Type B pancreatic cell (in vitro differentiated cells): ENCODE measurements at regions not wholly inside any gene's neighbourhood (a gene's known extent, or its start where the extent isn't known, plus 50 kb on each side); places are given as distances from the start of the nearest gene placed in this dataset.

ENCODE experiments used
- DNase-seq: peaks from one replicate; pipeline ENCODE4 v3.0.0; 2021; ENCODE audit warnings: mixed read lengths; ENCODE audit not compliant: unreplicated experiment; ENCODE audit errors: extremely low spot score
- H3K27ac Mint-ChIP-seq: 2 replicates; pipeline ENCODE4 v1.8.0; 2021; ENCODE audit warnings: mild to moderate bottlenecking, mixed read lengths
- H3K27me3 Mint-ChIP-seq: 2 replicates; pipeline ENCODE4 v1.8.0; 2021; ENCODE audit warnings: mixed read lengths
- H3K36me3 Mint-ChIP-seq: 2 replicates; pipeline ENCODE4 v1.8.0; 2021; ENCODE audit warnings: mixed read lengths
- H3K4me1 Mint-ChIP-seq: one replicate; pipeline ENCODE4 v1.8.0; 2021; ENCODE audit warnings: mixed read lengths; ENCODE audit not compliant: unreplicated experiment
- H3K4me3 Mint-ChIP-seq: 2 replicates; pipeline ENCODE4 v1.8.0; 2021; ENCODE audit warnings: mild to moderate bottlenecking, mixed read lengths
- H3K9me3 Mint-ChIP-seq: 2 replicates; pipeline ENCODE4 v1.8.0; 2021; ENCODE audit warnings: mixed read lengths
- TF ChIP-seq, protein P1 (sequence below): fragments of 200-600 bp; sonication (generic); conservative IDR thresholded peaks from 2 replicates; pipeline ENCODE4 v1.5.0; 2021; ENCODE audit warnings: antibody characterized with exemption, mild to moderate bottlenecking

DNA sequence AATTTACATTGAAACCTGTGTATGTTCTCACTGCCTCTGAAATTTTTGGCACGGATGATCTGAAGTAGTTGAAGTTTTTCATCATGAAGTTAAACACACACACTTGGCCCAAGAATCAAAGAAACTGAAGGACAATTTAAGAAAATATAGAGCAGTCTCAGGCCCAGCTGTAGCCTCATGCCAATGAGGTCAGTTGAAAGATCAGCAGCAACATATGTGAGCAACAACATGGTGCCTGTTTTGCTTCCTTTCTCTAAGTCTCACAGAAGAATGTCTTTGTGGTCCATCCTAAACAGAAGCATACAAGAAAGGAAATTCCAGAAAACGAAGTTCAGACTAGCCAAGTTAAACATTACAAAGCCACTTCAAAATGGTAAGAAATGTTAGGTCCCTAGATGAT lies 1737.2 kb downstream of the MAT2B start:
- TF ChIP-seq, protein P1, sequence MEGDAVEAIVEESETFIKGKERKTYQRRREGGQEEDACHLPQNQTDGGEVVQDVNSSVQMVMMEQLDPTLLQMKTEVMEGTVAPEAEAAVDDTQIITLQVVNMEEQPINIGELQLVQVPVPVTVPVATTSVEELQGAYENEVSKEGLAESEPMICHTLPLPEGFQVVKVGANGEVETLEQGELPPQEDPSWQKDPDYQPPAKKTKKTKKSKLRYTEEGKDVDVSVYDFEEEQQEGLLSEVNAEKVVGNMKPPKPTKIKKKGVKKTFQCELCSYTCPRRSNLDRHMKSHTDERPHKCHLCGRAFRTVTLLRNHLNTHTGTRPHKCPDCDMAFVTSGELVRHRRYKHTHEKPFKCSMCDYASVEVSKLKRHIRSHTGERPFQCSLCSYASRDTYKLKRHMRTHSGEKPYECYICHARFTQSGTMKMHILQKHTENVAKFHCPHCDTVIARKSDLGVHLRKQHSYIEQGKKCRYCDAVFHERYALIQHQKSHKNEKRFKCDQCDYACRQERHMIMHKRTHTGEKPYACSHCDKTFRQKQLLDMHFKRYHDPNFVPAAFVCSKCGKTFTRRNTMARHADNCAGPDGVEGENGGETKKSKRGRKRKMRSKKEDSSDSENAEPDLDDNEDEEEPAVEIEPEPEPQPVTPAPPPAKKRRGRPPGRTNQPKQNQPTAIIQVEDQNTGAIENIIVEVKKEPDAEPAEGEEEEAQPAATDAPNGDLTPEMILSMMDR, result no peak
- Mint-ChIP-seq H3K9me3 (peaks cover 4% of the 10 kb centered on the region), H3K4me1 (no peaks in the 10 kb centered on the region), H3K27me3 (no peaks in the 10 kb centered on the region), H3K4me3 (no peak overlapping the region), H3K27ac (no peak overlapping the region), H3K36me3 (no peaks in the 10 kb centered on the region)
- no peak for DNase-seq

DNA sequence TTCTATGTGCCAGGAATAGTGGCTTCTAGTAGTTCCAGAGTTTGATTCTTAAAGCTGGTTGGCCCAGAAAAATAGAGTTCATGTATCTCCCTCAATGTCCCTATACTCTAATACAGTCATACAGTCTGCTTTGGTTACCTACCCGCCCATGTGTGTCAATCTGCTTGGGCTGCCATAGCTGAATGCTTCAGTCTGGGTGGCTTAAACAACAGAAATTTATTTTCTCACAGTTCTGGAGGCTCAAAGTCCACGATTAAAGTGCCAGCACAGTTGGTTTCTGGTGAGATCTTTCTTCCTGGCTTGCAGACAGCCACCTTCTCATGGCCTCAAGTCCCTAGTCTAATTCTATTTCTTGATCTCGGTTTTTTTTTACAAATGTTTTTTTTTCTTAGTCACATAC lies 1739.0 kb downstream of the MAT2B start:
- H3K27ac Mint-ChIP-seq, result no peak overlapping the region
- no peaks in the 10 kb centered on the region for H3K27me3 Mint-ChIP-seq
- TF ChIP-seq, protein P1, result no peak

DNA sequence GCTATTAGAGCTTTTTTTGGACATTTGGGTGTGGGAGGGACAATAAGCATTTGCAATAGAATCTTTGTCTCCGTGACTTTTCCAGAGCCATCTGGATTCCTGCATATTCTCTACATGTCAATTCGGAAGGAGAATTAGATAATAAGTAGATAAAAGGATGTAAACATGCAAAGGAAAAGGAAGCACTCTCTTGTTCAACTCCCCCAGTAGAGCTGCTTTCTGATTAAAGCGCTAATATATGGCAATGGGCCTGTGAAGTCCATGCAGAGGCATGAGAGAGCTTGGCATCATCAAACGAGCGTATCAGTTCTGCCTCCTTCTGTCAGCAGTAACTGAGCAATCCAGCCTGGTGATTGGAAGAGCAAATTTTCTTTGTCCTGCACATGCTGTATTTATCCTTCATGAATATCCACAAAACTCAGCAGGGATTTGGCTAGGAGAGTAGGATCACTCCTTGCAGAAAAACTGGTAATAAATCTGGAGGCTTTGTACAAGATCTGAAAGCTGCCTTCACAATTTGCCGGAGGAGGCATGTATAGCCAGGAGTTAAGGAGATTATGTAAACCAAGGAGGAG lies 1752.9 kb downstream of the MAT2B start:
- no peak for DNase-seq
- Mint-ChIP-seq H3K9me3 (no peaks in the 10 kb centered on the region), H3K27me3 (peaks cover 4% of the 10 kb centered on the region), H3K4me1 (peaks cover 5% of the 10 kb centered on the region), H3K36me3 (no peaks in the 10 kb centered on the region), H3K27ac (no peak overlapping the region), H3K4me3 (no peak overlapping the region)
- TF ChIP-seq, protein P1, result no peak

More for the DNA sequence above, 1739.0 kb downstream of the MAT2B start:
- no peak overlapping the region for H3K4me3 Mint-ChIP-seq
- DNase-seq, result no peak
- H3K9me3 Mint-ChIP-seq, result peaks cover 4% of the 10 kb centered on the region
- H3K36me3 Mint-ChIP-seq, result no peaks in the 10 kb centered on the region
- no peaks in the 10 kb centered on the region for H3K4me1 Mint-ChIP-seq

DNA sequence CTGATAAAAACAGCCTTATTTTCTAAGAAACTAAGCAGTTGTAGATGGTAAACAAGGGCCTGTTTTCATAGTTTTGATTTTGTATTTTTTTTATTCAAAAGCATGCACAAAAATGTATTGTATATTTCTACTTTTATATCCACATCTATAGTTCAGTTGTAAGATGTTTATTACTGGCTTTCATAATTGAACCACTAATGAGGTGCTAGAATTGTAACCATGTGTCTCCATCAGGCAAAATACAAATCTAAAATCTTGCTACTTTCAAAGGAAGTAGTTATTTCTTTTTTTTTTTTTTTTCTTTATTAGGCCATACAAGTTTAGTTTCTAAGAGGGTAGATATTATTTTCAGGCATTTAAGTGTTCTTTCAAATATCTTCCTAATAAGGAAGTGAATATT lies 1755.0 kb downstream of the MAT2B start:
- no peak for DNase-seq
- Mint-ChIP-seq H3K27ac (no peak overlapping the region), H3K36me3 (no peaks in the 10 kb centered on the region), H3K27me3 (peaks cover 4% of the 10 kb centered on the region), H3K4me3 (no peak overlapping the region), H3K9me3 (peaks cover 3% of the 10 kb centered on the region), H3K4me1 (peaks cover 5% of the 10 kb centered on the region)
- TF ChIP-seq, protein P1, result no peak

DNA sequence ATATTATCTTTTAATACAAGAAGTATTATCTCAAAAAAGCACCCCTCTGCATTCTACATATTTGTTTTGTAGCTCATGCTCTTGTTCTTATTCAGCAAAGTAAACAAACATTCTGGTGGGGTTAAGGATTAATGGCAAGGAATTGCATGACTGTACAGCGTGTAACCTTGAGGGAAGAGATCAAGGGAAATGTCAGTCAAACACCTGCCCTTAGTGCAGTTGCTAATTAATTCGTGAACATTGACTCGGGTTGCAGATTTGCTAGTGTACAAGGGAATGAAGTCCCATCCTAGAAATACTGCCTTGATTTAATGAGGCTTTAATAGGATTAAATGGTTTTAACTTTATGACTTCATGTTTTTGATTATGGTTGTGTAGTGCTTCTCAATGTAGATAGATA lies 1758.1 kb downstream of the MAT2B start:
- Mint-ChIP-seq H3K27me3 (no peaks in the 10 kb centered on the region), H3K9me3 (peaks cover 3% of the 10 kb centered on the region)

More for the DNA sequence above, 1758.1 kb downstream of the MAT2B start:
- H3K27ac Mint-ChIP-seq, result no peak overlapping the region
- no peak for DNase-seq
- TF ChIP-seq, protein P1, result no peak
- no peak overlapping the region for H3K4me3 Mint-ChIP-seq
- peaks cover under 1% of the 10 kb centered on the region for H3K4me1 Mint-ChIP-seq
- H3K36me3 Mint-ChIP-seq, result no peaks in the 10 kb centered on the region
